Nephron progenitor cell (in vitro differentiated cells): ENCODE measurements at regions not wholly inside any gene's neighbourhood (a gene's known extent, or its start where the extent isn't known, plus 50 kb on each side); places are given as distances from the start of the nearest gene placed in this dataset.

Experiments
- DNase-seq: peaks from one replicate; pipeline ENCODE4 v3.0.0; 2021
- H3K27ac Mint-ChIP-seq: 2 replicates; pipeline ENCODE4 v1.8.0; 2021; ENCODE audit warnings: mild to moderate bottlenecking, moderate library complexity, mixed read lengths
- H3K27me3 Mint-ChIP-seq: 2 replicates; pipeline ENCODE4 v1.8.0; 2021; ENCODE audit warnings: mild to moderate bottlenecking, low read depth, mixed read lengths; ENCODE audit not compliant: poor library complexity
- H3K36me3 Mint-ChIP-seq: 2 replicates; pipeline ENCODE4 v1.8.0; 2021; ENCODE audit warnings: low read depth, mixed read lengths
- H3K4me1 Mint-ChIP-seq: 2 replicates; pipeline ENCODE4 v1.8.0; 2021; ENCODE audit warnings: mixed read lengths
- H3K4me3 Mint-ChIP-seq: 2 replicates; pipeline ENCODE4 v1.8.0; 2021; ENCODE audit warnings: mild to moderate bottlenecking, moderate library complexity, mixed read lengths
- H3K9me3 Mint-ChIP-seq: 2 replicates; pipeline ENCODE4 v1.8.0; 2021; ENCODE audit warnings: mild to moderate bottlenecking, moderate library complexity, mixed read lengths
- TF ChIP-seq, protein P1 (sequence below): fragments of 200-600 bp; sonication (generic); IDR thresholded peaks from 2 replicates; pipeline ENCODE4 v1.5.0; 2021; ENCODE audit warnings: antibody characterized with exemption

DNA sequence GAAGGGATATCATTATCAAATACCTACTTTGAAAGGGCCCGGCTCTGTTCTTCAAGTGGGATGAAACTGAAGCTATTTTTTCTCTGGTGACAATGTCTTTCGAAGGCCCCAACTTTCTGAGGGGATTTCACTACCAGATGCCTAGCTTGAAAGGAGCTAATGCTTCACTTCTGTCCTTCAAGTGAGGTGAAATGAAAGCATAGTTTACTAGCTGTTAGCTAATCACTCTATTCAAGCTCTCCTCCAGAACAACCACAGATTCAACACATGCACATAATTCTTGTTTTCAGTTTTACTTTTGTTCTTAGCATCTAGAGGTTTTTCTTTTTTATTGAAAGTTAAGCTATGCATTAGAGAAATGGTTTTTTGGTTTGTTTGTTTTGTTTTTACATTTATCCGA, 571.4 kb downstream of the NOVA1 start:
- Mint-ChIP-seq H3K36me3 (no peaks in the 10 kb centered on the region), H3K27ac (no peak overlapping the region)
- TF ChIP-seq, protein P1, sequence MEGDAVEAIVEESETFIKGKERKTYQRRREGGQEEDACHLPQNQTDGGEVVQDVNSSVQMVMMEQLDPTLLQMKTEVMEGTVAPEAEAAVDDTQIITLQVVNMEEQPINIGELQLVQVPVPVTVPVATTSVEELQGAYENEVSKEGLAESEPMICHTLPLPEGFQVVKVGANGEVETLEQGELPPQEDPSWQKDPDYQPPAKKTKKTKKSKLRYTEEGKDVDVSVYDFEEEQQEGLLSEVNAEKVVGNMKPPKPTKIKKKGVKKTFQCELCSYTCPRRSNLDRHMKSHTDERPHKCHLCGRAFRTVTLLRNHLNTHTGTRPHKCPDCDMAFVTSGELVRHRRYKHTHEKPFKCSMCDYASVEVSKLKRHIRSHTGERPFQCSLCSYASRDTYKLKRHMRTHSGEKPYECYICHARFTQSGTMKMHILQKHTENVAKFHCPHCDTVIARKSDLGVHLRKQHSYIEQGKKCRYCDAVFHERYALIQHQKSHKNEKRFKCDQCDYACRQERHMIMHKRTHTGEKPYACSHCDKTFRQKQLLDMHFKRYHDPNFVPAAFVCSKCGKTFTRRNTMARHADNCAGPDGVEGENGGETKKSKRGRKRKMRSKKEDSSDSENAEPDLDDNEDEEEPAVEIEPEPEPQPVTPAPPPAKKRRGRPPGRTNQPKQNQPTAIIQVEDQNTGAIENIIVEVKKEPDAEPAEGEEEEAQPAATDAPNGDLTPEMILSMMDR, result no peak

DNA sequence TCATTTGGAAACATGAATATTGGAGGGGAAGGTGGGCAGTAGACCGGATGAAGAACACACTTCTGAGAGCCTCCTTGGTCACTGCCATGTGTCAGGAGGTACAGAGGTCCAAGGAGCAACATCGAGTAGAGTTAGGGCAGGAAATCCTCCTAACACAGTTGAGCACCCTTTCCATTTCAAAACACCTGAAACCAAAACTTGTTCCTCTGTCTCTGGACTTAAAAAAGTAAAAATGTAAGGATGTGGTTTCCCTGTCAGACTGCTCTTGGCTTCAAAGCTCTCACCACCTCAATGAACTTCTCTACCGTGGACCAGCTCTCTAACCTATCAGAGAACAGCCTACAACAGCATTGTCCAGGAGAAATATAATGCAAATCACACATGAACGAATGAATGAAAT, 573.9 kb downstream of the NOVA1 start:
- no peaks in the 10 kb centered on the region for H3K36me3 Mint-ChIP-seq
- no peak overlapping the region for H3K27ac Mint-ChIP-seq
- no peaks in the 10 kb centered on the region for H3K27me3 Mint-ChIP-seq
- no peaks in the 10 kb centered on the region for H3K9me3 Mint-ChIP-seq
- TF ChIP-seq, protein P1, result no peak
- DNase-seq, result no peak
- no peak overlapping the region for H3K4me3 Mint-ChIP-seq
- peaks cover 6% of the 10 kb centered on the region for H3K4me1 Mint-ChIP-seq

More for the DNA sequence above, 571.4 kb downstream of the NOVA1 start:
- H3K4me1 Mint-ChIP-seq, result no peaks in the 10 kb centered on the region
- no peak overlapping the region for H3K4me3 Mint-ChIP-seq
- H3K27me3 Mint-ChIP-seq, result peaks cover 3% of the 10 kb centered on the region
- DNase-seq, result no peak
- H3K9me3 Mint-ChIP-seq, result no peaks in the 10 kb centered on the region

DNA sequence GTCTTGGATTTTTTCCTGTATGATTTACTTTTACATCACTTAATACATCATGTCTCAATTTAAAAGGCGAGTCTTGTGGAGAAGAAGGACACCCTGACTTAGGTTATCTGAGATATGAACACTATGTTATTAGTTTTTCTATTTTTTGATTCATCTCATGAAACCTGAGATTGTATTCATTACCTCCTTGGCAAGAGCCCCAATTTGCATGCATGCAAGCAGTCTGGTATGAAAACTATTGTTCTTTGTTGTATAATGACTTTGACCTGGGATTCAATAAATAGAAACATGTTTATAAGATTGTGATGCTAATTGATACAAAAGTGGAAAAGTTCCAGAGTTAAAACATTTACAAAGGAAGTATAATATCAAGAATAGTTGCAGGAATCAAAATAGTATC, 576.1 kb downstream of the NOVA1 start:
- TF ChIP-seq, protein P1, result no peak
- Mint-ChIP-seq H3K4me3 (no peak overlapping the region), H3K9me3 (no peaks in the 10 kb centered on the region)

DNA sequence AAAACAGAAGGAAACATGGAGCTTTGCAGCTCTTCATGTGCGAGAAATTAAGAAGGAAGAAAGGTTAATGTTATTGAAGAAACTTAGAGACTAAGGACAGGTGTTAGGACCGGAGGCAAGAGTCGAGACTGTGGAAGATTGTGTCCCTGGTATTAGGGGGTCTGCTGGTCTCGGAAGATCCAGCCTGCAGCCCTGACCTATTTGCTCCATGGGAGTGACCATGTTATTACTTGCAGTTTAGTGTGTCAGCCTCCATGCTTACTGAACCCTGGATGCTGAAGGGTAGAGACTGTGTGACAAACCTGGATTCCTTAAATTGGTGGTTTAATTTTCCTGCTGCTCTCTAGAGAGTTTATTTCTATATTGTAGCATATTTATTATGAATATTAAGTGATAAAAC, 580.6 kb downstream of the NOVA1 start:
- H3K36me3 Mint-ChIP-seq, result no peaks in the 10 kb centered on the region
- TF ChIP-seq, protein P1, result no peak
- DNase-seq, result no peak
- no peak overlapping the region for H3K27ac Mint-ChIP-seq
- H3K4me1 Mint-ChIP-seq, result peaks cover 6% of the 10 kb centered on the region
- H3K27me3 Mint-ChIP-seq, result no peaks in the 10 kb centered on the region
- no peak overlapping the region for H3K4me3 Mint-ChIP-seq
- H3K9me3 Mint-ChIP-seq, result peaks cover 10% of the 10 kb centered on the region

More for the DNA sequence above, 576.1 kb downstream of the NOVA1 start:
- Mint-ChIP-seq H3K4me1 (peaks cover 6% of the 10 kb centered on the region), H3K27ac (no peak overlapping the region), H3K27me3 (no peaks in the 10 kb centered on the region), H3K36me3 (no peaks in the 10 kb centered on the region)
- no peak for DNase-seq

DNA sequence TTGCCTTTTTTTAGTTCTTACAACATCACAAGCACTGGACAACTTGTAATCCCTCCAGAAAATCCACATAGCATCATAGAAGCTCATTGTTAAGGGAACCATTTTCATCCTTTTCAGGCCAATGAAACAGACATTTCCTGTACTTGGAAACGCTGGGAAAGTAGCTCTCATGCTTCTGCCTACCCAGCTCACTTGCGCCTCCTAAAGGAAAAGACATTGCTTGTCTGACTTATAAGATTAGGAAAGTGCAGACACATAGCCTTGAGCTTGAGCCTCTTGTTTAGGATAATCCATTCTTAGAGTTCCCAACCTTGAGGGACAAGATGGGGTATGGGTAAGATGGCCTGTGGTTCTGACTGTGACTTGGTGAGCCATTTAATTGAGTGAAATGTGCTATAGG, 589.5 kb downstream of the NOVA1 start:
- Mint-ChIP-seq H3K36me3 (no peaks in the 10 kb centered on the region), H3K9me3 (no peaks in the 10 kb centered on the region), H3K4me3 (no peak overlapping the region), H3K27me3 (no peaks in the 10 kb centered on the region), H3K4me1 (no peaks in the 10 kb centered on the region), H3K27ac (no peak overlapping the region)
- TF ChIP-seq, protein P1, result peak; percentile 18
- DNase-seq, result no peak

DNA sequence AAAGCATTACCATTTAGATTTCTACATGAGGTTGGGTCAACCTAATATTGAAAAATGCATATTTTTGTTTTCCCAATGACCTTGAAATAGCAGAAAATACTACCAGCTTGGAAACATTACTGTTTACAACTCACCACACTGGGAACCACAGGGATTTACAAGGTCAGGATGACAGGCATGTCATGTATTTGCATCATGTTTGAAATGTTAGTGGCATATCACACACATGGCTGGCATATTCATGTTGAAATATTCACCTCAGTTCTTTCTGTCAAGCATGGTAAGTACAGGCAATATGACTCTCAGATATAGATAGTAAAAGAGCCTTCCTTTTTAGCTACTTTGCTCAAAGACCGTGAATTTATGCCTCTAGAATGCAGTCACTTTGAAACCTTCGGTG, 593.5 kb downstream of the NOVA1 start:
- H3K27me3 Mint-ChIP-seq, result no peaks in the 10 kb centered on the region
- TF ChIP-seq, protein P1, result no peak
- H3K4me3 Mint-ChIP-seq, result no peak overlapping the region
- no peak for DNase-seq
- H3K36me3 Mint-ChIP-seq, result no peaks in the 10 kb centered on the region
- H3K9me3 Mint-ChIP-seq, result no peaks in the 10 kb centered on the region
- H3K27ac Mint-ChIP-seq, result no peak overlapping the region
- H3K4me1 Mint-ChIP-seq, result no peaks in the 10 kb centered on the region
